CD4-positive, alpha-beta T cell treated with Interleukin-4 for 4 hours (primary cell): ENCODE measurements at regions not wholly inside any gene's neighbourhood (a gene's known extent, or its start where the extent isn't known, plus 50 kb on each side); places are given as distances from the start of the nearest gene placed in this dataset.
"Not testable (repeated sequence)": the region's sequence is repeated elsewhere in the genome, so short reads cannot be mapped to it uniquely, and the experiment has no call there.

Experiments used
- DNase-seq: peaks from one replicate; pipeline ENCODE4 v3.0.0-alpha.2; 2020

DNA sequence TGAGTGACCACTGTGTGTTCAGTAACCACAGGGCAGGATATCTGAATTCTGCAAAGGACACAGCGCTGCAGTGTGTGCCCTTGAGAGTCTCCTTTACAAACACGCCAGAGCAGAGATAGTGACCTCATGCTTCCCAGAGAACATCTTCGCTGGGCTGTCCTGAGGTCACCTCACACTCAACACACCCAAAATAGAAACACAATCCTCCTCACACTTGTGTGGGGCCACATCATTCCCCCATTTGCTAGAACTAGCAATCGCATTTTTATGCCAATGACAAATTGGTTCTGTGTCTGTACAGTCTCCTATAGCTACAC, 140.1 kb upstream of the NRIP1 start:
- no peak for DNase-seq

DNA sequence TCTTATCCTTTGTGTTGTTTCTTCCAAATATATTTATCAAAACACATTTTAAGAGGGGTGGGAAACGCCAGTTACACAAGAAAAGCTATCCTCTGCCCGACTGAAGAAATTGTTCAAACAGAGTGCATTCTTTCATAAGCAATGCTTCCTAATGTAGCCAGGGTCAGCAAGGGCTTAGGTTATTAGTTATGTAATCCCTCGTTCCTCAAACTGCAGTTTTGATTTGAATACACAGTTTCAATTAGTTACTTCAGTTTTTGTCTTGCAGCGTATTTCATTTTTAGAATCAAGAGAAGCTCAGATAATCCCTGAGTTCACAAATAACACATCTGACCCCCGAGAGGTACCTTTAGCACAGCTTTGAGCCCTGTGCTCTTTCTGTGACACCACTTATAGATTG, 141.7 kb upstream of the NRIP1 start:
- DNase-seq, result no peak

DNA sequence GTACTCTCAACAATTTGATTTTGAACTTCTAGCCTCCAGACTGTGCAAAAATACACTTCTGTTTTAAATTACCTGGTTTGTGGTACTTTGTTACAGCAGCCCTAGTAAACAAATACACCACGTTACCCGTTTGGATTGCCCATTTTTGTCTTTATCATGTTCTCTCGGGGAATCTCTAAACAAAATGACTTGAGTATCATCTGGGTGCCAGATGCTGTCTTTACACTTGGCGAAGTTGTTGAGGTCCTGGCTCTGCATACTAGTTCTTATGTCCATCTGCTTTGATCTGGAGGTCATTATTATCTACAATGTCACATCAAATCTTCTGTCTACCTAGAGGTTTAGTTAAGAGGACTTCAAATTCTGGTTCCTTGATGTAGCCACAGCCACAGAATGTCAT, 142.4 kb upstream of the NRIP1 start:
- DNase-seq, result no peak

DNA sequence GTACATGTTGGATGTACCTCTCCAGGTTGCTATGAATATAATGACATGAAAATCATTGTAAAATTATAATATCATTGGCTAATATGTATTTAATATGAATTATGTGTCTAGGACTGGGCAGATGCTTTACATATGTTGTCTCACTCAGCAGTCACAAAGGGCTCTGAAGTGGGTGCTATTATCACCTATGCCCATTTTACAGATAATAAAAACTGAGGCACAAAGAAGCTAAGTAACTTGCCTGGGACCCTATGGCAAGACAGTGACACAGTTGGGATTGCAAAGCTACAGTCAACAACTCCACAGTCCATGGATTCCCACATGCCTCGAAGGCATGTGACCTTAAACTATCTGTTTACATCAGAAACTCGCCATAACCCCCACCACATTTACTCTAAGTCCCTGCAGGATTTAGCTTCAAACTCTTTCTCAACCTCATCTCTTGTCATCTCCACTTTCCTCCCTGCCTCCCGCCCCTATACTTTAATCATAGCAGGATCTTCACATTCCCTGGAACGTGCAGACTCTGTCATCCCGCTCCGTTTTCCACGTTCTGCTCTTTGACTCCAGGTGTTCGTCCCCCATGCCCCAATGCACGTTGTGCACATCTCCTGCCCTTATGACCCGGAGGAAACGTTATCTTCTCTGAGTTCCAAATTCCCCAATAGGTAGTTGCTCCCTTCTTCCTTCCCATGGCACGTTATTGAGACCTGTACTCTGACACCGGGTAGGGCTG, 143.0 kb upstream of the NRIP1 start:
- DNase-seq, result no peak

DNA sequence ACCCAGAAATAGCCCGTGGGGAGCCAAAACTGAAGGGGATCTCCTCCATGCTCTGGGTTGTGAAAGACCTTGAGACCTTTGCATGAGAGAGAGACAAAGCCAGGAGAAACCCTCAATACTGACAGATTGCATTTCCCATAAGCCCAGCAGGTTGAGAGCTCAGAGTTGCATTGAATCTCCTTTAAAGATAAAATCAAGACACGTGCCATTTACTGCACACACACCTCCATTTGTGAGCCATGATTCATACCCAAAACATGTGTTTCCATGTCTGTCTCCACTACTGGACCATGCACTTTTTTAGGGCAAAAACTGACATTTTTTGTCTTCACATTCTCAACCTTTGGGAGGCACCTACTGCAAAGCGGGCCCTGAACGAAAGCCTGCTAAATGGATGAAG, 144.0 kb upstream of the NRIP1 start:
- DNase-seq, result no peak

DNA sequence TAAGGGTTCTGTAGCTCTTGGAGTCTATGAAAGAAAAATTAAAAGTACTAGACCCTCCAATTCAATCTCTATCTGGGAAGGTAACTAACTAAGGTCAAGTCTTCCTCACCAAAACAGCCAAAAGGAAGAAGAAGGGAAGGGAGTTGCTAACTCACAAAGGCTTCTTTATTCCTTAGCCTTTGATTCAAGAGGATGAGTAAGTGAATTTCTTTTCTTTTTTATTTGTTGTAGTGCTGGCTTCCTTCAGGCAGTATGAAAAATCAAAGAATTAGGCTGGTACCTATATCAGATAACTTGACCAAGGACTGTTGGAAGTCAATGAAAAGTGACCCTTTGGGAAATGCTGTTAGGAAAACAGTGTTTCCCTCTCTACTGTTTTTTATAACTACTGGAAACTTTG, 144.4 kb upstream of the NRIP1 start:
- DNase-seq, result no peak

DNA sequence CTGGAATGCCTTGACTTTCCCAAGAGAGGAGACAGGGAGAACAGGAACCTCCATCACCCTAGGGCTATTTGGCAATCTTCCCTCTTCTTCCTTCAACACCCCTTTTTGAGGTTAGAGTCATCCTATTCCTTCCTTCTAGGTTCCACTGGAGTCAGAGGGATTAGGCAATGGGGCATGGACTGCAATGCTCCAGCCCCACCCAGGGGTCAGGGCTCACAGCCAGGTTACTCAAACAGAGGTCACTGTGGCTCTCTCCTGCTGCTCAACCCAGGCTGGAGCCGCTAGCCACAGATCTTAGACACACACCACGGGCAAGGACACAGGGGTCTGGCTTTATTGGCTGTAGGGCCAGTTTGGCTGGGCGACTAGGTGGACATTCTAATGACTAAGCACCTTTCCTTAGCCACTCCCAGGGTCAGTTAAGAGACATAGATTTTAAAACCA, 145.5 kb upstream of the NRIP1 start:
- no peak for DNase-seq

DNA sequence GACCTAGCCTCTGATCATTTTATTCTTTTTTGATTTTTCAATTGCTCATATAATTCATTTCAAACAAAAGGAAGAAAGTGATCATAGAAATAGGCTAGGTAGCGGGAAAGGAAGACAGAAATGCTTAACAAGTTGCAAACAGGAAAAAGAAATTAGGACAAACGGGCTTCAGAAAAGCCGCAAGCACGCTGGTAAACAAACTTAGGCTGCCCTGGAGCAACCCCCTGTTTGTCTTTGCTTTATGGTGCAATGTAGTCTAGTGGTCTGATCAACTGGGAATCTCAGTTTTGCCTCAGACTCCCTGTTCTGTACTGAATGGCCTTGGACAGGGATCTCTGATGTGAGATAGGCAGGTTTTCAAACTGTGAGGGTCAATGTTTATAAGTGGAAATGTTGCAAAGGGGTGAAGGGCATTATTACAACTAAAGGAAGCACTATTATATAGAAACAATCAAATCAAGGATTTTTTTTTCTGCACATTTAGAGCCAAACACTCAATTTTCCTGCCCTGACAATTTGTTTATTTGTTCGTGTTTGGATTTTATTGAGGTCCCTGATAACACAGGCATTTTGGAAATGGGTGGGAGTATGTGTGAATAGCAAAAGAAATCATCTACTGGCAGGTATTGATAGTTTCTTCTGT, 146.8 kb upstream of the NRIP1 start:
- DNase-seq, result no peak

DNA sequence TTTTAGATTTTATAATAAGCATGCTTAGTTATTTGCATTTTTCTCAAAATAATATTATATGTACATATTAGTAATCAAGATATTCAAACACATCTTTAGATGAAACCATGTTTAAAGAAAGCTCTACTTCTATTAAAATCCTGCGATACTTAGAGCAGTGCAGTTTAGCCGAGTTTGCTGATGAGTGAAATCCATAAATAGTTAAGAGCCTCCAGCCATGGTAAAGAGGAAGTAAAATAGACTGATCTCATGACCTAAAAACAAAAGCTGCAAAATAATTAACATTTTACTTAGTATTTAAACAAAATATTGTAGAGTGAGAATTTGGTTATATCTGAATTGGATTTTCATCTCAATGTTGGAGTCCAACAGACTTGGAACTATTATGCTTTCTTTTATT, 147.4 kb upstream of the NRIP1 start:
- DNase-seq, result no peak

DNA sequence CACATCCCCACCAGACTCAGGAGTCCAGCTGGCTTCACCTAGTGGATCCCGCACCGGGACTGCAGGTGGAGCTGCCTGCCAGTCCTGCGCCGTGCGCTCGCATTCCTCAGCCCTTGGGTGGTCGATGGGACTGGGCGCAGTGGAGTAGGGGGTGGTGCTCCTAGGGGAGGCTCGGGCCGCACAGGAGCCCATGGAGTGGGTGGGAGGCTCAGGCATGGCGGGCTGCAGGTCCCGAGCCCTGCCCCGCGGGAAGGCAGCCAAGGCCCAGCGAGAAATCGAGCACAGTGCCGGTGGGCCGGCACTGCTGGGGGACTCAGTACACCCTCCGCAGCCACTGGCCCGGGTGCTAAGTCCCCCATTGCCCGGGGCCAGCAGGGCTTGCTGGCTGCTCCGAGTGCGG, 153.7 kb upstream of the NRIP1 start:
- DNase-seq, result not testable (repeated sequence)

DNA sequence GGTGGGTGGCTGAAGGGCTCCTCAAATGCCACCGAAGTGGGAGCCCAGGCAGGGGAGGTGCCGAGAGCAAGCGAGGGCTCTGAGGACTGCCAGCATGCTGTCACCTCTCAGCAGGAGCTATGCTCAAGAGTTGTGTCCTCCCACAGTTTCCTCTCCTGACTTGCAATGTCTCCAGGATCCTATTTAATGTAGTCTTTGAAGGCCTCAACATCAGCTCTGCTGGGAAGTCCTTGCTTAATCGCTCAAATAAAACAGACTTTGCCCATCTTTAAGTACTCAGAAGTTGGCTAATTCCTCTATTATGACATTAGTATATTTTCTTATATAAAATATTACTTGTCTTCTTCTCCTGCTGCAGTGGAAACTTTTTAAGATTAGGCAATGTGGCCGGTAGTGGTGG, 154.2 kb upstream of the NRIP1 start:
- no peak for DNase-seq

DNA sequence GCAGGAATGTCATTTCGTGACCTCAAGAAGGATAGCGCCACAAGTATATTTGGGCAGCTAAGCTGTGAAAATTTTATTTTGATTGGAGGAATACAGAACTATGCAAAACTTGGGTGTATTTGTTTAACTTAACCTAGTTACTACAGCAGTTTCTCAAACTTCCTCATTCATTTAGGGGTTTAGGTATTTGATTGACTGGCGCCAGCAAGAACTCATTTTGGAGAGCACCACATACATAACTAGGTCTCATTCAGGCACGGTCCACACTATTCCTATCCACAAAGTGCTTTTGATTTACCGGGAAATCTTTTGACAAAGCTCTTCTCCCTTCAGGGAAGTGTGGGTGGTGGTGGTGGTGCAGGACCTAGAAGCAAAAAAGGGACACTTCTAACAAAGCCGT, 155.1 kb upstream of the NRIP1 start:
- no peak for DNase-seq

DNA sequence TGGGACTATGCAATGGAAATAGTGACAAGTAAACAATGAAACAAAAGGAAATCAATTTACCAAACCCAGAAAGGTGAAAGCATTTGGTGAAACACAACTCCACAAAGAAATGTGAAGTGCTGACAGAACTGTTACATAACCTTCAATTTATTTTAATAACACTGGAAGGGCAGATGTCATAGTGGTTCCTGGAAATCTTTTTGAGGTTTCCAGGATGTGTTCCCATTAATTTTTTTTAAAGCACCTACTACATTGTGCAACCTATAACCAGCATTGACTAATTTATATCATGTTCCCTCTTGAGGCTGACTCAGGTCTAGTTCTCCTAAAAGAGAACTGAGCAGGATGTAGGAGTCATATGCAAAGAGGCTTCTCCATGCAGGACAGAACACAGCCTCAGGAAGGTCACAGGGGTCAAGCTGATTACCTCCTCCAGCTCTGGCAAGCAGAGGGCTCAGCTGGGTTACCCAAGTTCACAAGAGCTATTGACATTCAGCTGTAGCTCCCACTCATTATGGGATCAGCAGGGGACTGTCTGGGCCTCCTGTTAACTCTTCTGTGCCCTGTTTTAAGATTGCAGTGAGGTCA, 157.1 kb upstream of the NRIP1 start:
- DNase-seq, result no peak

DNA sequence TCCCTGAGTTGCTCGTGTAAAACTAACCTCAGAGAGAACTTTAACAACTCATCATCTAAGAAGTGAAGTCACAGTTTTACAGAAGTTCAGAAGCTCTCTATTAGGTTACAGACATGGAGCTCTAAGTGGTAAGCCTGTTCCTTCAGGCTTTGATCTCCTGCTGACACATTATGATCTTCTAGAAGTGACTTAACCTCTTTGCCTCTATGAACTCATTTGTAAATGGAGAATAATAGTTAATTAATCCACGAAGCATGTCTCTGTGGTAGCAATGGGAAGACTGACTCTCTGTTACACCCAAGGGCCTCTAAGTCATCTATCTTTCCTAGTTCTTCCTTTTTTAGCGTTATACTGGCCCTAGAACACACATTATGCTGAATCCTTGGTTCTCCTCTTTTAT, 157.9 kb upstream of the NRIP1 start:
- no peak for DNase-seq

DNA sequence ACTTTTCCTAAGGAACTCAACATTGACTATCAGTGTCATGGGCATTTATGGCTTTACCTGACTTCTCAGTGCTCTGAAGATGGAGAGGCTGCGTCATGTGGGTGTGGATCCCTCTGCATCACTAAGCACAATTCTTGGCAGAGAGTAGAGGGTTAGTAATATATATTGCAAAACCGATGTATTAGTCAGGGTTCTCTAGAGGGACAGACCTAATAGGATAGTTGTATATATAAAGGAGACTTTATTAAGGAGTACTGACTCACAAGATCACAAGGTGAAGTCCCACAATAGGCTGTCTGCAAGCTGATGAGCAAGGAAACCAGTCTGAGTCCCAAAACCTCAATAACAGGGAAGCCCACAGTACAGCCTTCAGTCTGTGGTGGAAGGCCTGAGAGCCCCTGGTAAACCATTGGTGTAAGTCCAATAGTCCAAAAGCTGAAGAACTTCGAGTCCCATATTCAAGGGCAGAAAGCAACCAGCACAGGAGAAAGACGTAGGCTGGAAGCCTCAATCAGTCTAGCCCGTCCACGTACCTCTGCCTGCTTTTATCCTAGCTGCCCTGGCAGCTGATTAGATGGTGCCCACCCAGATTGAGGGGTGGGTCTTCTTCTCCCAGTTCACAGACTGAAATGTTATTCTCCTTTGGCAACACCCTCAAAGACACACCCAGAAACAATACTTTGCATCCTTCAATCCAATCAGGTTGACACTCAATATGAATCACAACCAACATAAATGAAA, 159.7 kb upstream of the NRIP1 start:
- no peak for DNase-seq

DNA sequence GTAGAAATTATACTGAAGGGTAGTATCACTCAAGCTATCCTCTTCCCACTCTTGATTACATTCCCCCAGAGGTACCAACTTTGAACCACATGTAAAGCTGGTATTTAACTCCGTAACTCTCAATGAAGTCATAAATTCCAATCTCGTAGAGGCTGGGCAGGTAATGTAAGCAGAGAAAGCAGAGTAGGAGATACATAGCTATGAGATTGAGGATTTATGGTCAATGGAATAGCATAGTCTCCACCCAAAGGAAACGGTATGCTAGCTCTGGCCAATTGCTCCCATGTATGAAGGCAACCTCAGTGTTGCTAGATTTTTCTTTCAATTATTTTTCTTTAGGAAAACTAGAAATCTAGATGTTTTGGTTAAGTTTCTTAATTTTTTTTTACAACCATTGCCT, 163.1 kb upstream of the NRIP1 start:
- no peak for DNase-seq

DNA sequence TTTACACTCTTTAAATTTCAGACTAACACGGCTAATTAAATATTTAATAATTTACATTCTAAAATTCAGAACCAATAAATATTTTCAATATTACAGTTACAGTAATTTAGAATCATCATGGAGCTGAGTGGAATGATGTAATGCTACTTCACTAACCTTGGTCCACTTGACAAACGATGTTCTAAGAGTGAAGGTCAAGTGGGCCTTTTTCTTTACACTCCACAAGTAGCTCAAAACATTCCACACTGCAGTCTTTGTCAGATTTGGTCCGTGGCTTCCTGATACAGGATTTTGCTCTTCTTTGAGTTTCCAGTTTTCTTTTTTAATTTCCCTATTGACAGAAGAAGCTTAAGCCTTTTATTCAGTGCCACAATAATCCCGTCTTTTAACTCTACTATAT, 164.6 kb upstream of the NRIP1 start:
- no peak for DNase-seq

DNA sequence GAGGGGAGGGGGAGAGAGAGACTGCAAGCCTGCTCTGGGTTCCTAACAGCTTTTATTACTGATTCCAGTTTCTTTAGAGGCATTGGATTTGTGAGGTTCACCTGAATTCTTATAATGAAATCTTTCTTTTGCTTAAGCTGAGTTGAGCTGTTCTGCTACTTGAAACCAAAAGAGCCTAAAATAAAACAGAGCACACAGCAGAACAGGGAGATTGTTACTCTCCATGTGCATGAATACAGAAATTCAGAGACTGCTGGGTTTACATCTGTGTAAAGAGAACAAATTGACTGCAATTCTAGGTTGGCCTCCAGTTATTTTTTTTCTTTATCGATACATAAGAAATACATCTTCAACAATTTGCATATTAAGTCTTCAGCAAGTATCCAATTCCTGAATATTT, 168.8 kb upstream of the NRIP1 start:
- DNase-seq, result no peak

DNA sequence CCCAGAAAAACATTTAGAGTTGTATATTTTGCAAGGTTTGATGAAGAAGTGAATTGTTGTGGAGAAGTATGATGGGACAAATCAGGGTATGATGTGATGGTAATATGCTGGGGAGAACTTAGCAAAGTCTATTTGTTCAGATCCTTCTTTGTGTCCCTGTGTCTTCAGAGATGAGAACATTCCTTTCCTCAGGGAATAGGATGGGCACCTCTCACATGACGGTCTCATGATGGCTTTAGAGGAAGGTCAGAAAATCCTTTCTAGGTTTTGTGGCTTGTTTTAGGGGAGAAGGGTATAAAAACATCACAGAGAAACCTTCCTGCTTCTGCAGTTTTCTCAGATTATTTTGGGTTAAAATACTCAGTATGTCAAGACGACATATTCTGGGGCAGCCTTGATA, 171.3 kb upstream of the NRIP1 start:
- no peak for DNase-seq

DNA sequence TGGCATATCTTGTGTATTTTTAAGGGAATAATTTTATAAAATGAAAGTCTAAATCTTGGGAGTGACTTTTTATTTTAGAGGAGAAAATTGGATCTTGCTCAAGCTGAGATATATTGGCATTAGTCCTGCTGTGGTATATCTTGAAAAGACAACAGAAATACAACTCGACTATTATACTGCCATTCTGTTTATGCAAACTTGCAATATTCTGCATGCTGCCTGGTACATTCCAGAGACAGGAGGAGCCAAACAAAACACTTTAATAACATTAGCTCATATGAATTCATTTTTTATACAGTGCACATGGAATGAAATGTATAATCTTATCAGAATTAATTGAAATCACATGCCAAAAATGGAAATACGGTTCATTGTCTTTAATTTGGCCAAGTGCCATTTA, 176.0 kb upstream of the NRIP1 start:
- DNase-seq, result no peak

DNA sequence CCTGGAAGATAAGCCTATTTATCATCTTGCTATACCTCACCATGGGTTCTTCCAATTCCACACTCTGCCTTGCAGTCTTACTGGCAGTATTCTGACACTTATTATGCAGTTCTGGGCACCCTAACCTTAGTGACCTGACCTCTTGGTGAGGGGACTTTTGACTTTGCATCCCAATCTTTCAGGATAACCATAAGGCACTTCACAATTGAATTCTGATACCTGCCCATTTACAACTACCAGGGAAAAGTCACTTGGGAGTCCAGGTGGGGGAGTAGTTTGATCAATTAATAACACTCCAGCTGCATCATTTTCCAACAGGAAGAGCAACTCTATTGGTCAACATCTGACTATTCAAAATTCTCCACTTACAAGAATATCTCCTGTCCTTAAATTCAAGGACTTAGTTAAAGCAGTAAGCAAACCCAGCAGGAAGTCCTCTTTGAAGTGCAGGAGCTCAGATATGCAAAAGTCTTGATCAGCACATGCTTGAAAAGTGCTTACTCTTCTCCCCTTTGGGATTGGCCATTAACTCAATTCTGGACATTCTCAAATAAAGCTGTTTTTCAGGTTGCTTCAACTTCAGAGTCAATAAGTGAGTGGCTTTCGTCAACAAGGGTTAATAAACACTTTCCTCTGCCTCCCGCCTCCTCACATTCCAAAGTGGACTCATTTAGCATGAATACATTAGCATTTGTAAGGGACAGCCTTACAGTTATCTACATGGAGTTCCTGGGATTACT, 177.4 kb upstream of the NRIP1 start:
- DNase-seq, result no peak

DNA sequence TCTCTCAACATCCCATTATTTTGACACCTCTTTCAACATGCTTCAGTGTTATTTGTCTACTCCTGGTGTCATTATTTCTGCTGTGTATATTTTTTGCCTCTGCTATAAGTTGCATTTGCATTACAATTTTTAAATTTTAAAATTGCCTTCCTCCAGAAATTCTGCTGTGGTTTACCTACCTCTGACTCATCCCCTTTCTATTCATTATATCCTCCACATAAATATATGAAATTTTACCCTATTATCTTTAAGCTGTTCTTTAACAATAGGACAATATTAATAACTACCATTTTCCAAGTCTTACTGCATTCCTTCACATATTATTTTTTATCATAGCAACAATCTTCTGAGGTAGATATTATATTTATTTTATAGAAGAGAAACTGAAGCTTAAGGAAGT, 178.1 kb upstream of the NRIP1 start:
- no peak for DNase-seq

DNA sequence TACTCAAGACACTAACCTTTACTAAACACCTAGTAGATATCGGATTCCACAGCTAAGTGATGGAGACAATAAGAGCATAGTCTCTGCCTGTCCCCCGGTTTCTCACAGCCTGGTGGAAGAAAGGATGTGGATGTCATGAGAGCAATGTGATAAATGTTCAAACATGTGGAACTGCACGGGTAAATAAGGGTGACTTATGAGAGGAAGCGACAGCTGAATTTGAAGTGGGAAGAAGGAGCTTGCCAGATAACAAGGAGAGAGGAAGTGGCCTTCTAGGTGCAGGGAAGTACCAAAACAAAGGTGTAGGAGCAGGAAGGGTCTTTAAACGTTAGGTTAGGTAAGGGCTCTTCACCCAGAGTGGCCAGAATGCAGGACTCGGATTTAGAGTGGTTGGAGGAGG, 178.6 kb upstream of the NRIP1 start:
- DNase-seq, result no peak
